HG03135 (cell line): ENCODE measurements at regions not wholly inside any gene's neighbourhood (a gene's known extent, or its start where the extent isn't known, plus 50 kb on each side); places are given as distances from the start of the nearest gene placed in this dataset.

ENCODE experiments used
- ATAC-seq: cut with Tn5 transposase; IDR thresholded peaks from one replicate; pipeline ENCODE4 v1.9.1; 2021; ENCODE audit warnings: mild to moderate bottlenecking, moderate library complexity; ENCODE audit not compliant: unreplicated experiment

GRCh38 chr3:78140866-78141265, 1101.0 kb downstream of the ROBO2 start:
- no peak for ATAC-seq

- no peak for ATAC-seq
Observed at GRCh38 chr3:78141269-78141668, 1101.4 kb downstream of the ROBO2 start.

- ATAC-seq: no peak
Observed at GRCh38 chr3:78143000-78143399, 1103.1 kb downstream of the ROBO2 start.

- ATAC-seq: no peak
Observed at GRCh38 chr3:78148986-78149717, 1109.3 kb downstream of the ROBO2 start.

GRCh38 chr3:78153973-78154372, 1114.1 kb downstream of the ROBO2 start:
- no peak for ATAC-seq

- no peak for ATAC-seq
Observed at GRCh38 chr3:78154521-78155186, 1114.8 kb downstream of the ROBO2 start.

- ATAC-seq: no peak
Observed at GRCh38 chr3:78161736-78162135, 1121.8 kb downstream of the ROBO2 start.

- ATAC-seq: no peak
Observed at GRCh38 chr3:78163379-78163778, 1123.5 kb downstream of the ROBO2 start.

GRCh38 chr3:78165876-78166275, 1126.0 kb downstream of the ROBO2 start:
- no peak for ATAC-seq

GRCh38 chr3:78174821-78175220, 1134.9 kb downstream of the ROBO2 start:
- ATAC-seq: no peak

GRCh38 chr3:78176869-78177268, 1137.0 kb downstream of the ROBO2 start:
- ATAC-seq: no peak

GRCh38 chr3:78177780-78178179, 1137.9 kb downstream of the ROBO2 start:
- ATAC-seq: no peak

- no peak for ATAC-seq
Observed at GRCh38 chr3:78178209-78178608, 1138.3 kb downstream of the ROBO2 start.

GRCh38 chr3:78178740-78179363, 1139.0 kb downstream of the ROBO2 start:
- no peak for ATAC-seq

GRCh38 chr3:78183906-78184599, 1144.2 kb downstream of the ROBO2 start:
- ATAC-seq: no peak

GRCh38 chr3:78186404-78186803, 1146.5 kb downstream of the ROBO2 start:
- ATAC-seq: no peak

GRCh38 chr3:78201091-78201490, 1161.2 kb downstream of the ROBO2 start:
- no peak for ATAC-seq

GRCh38 chr3:78204977-78205376, 1165.1 kb downstream of the ROBO2 start:
- no peak for ATAC-seq

- ATAC-seq: no peak
Observed at GRCh38 chr3:78221300-78221699, 1181.4 kb downstream of the ROBO2 start.

GRCh38 chr3:78221796-78222195, 1181.9 kb downstream of the ROBO2 start:
- no peak for ATAC-seq

GRCh38 chr3:78235841-78236240, 1195.9 kb downstream of the ROBO2 start:
- ATAC-seq: no peak

- ATAC-seq: no peak
Observed at GRCh38 chr3:78238811-78239210, 1198.9 kb downstream of the ROBO2 start.
